Endometrium (tissue), 2 donors: ENCODE measurements at regions not wholly inside any gene's neighbourhood (a gene's known extent, or its start where the extent isn't known, plus 50 kb on each side); places are given as distances from the start of the nearest gene placed in this dataset.

Experiments
- FAIRE-seq: peaks from 2 replicates; lab custom pipeline; 2012; peaks lifted over from hg19 to GRCh38; lab: Jason Lieb, UNC
- donor health status: control.
- donor health status: control.

DNA sequence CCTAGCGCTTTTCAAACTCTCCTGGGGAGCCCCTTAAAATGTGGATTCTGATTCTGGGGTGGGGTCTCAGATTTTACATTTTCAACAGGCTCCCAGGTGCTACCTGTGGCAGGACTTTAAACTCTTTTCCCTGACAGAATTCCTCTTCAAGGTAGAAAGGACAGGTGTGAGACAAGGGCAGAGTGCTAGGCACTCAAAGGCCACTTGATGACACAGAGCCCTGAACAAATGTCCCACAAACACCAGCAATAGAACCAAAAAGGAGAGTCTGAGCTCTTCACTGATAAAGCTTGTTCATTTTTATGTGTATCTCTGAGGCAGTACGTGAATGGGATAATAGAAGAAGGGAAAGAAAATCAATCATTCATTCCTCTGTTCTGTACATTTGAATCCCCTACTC lies 77.7 kb upstream of the PELI1 start:
- no peak for FAIRE-seq

DNA sequence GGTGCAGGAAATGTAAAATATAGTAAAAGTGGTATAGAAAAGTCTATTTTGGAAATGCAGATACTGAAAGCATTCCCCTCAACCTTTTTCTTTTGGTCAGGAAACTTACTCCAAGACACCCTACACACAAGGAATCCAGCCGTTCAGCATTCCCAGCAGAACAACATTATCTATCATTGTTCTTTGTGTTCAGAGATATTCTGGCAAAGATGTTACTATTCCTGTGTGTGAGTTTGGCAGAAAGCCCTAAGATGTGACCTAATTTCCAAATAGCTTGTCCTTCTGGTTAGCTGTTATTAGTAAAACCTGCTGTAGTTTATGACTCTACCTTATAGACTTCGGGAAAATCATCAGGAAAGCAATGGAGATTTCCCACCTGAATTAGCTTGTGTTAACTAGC lies 78.1 kb upstream of the PELI1 start:
- FAIRE-seq, result no peak

DNA sequence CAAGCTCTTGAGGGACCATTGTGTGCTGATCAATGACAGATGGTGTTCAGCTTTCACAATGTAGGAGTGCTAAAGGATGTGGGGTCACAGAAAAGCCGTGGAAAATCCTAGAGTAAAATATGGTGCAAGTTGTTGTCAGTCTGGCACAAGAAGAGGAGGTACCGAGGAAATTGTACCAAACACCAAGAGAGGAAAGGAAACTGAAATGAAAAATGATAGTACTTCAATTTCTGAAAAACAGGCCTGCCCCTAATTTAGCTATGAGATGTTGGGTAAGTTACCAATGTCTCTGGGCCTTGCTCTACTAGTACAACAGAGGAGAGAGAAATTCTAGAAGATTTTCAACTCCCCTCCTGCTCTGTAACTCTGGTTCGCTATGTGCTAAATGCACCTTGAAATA lies 78.8 kb upstream of the PELI1 start:
- no peak for FAIRE-seq

- no peak for FAIRE-seq
These were observed 81.3 kb upstream of the PELI1 start for GRCh38 chr2:64225491-64225890.

DNA sequence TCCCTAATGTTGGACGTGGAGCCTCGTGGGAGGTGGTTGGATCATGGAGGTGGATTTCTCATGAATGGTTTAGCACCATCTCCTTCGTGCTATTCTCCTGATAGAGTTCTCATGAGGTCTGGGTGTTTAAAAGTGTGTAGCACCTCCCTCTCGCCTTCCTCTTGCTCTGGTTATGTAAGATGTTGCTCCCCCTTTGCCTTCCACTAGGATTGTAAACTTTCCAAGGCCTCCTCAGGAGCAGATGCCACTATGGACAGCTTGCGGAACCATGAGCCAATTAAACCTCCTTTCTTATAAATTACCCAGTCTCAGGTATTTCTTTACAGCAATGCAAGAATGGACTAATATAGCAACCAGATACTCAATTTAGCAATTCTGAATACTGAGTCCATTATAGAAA lies 82.4 kb upstream of the PELI1 start:
- FAIRE-seq, result no peak

- no peak for FAIRE-seq
These were observed 83.4 kb upstream of the PELI1 start for GRCh38 chr2:64227603-64228125.

DNA sequence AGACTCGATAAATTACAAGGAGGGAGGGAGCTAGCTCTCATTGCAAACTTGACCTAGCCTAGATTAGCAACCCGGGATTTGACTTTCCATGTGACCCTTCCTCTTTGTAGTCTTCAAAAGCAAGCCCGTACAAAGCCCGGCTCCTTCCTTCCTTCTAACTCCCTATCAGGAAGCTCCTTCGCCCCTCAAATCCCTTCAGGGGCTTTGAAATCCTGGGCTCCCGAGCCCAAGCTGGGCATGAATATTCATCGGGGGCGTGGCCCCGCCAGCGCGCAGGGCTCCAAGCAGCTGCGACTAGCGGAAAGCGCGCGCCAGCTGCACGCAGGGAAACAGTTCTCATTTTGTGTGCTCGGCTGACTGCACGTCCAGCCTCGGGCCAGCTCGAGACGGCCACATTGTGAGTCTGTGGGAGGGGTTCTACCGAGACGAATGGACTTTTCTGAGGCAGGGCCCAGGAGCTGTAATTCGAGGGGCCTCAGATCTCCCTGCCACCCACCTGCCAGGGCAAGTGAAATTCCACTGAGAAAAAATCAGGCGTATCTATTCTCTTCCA lies 84.0 kb upstream of the PELI1 start:
- FAIRE-seq, result peak; percentile 62

DNA sequence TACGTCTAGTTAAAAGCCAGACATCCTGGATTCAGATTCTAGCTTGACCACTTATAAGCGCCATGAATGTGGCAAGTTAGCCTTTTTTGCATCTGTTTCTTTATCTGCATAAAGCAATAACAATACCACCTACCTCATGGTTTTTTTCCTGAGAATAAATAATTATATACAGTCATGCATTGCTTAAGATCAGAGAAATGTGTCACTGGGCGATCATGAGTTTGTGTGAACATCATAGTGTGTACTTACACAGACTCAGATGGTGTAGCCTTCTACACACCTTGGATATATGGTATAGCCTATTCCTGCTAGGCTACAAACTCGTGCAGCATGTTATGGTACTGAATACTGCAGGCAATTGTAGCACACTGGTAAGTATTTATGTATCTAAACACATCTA lies 84.7 kb upstream of the PELI1 start:
- no peak for FAIRE-seq

DNA sequence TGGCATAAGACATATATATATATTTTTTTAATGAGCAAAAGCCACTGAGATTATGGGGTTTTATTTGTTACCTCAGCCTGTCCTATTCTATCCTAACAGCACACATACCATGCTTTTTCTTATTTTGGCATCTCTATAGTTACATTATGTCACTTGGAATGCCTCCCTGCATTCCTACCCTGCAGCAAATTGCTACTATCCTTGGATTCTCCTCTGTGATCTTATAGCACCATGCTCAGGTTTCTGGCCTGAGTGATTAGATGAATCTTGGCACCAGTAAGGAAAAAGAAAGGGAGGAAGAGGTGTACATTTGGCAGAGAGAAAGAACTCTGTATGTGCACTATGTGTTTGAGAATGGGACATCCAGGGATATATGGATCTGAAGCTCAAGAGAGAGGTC lies 86.3 kb upstream of the PELI1 start:
- no peak for FAIRE-seq

- FAIRE-seq, result no peak
These were observed 88.0 kb upstream of the PELI1 start for GRCh38 chr2:64232266-64232665.

DNA sequence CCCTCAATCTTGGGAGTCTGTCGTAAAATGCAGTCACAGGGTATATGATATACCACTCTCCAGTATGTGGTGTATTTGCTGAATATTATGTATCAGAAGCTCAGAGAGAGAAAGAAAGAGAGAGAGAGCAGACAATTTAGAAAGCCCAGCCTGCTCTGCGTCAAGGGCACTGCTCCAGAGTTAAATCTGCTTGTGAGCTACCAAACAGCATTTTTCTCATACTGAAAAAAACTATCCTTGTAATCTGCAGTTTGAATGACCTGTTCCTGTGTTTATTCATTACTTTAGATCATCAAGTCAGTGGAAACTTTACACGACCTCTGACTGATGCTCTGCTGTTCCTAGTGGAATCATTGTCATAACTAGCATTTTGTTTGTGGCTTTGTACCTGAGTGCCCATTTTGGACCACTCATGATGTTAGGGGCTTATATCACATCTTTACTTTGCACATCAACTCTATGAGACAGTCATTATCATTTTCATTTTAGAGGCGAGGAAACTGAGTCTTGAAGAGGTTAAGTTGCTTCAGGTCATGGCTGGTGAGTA lies 89.2 kb upstream of the PELI1 start:
- no peak for FAIRE-seq

DNA sequence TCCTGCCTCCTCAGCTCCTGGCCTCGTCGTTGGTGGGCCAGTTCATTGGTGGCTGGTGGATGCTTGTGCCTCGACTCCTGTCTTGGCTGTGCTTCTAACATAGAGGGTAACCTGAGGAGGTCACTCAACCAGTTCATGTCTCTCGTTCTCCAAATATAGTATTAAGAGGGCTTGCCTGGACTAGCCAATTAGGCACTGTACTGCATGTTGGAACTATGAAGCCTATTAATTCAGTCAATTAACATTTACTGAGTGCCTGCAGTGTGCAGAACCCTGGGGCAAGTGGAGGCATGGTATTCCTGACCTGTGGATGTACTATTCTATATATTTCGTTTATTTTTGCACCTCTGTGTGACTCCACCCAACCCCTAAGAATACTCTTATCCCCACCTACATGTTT lies 89.9 kb upstream of the PELI1 start:
- no peak for FAIRE-seq

DNA sequence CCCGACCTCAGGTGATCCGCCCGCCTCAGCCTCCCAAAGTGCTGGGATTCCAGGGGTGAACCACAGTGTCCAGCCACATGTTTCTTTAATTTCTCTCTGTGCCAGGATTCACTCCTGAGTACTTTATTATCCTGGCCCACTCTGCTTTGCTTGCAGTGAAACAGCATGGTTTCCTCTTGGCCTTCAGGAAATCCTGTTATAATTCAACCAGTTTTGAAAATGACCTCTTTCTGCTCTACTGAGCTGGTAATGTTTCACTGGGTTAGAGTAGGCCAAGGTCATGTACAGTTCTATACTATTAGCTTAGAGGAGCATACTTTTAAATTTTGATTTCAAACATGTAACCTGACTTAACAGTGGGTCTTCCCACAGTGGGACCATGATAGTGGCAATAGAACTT lies 90.6 kb upstream of the PELI1 start:
- no peak for FAIRE-seq

DNA sequence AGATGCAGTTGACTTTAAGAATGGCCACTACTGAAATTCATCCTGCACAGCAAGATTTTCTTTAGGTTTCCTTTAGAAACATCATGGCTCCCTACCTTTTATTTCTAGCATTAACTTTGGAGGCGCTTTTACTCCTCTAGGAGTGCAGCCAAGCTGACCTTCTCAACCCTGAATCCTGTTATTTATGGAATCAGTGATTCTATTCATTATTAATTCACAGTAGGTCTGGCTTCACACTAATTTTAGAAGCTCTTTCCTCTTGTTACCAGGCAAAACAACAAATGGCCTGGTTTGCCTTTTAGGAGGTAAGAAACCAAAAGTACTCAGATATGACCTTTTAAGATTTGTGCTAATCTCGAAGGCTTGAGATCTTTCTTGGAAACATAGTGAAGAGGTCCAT lies 93.0 kb upstream of the PELI1 start:
- no peak for FAIRE-seq

DNA sequence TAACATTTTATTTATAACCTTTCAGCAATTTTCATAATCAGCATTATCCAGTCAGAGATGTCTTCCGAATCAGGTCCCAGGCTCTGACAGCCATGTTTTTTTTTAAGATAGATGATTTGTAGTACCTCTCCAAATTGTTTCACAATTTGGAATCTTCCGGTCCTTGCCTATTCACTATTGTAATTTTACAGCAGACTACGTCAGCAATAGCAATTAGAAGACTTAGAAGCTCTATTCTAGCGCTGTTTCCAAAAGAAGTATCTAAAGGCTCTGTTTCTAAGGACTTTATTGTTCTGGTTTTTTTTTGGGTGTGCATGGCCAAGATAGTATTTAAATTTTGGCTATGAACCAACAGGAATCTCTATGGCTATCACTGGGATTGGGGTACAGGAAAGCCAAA lies 94.6 kb upstream of the PELI1 start:
- FAIRE-seq, result no peak

GRCh38 chr2:64243081-64244036 lies 99.1 kb upstream of the PELI1 start:
- FAIRE-seq, result no peak

DNA sequence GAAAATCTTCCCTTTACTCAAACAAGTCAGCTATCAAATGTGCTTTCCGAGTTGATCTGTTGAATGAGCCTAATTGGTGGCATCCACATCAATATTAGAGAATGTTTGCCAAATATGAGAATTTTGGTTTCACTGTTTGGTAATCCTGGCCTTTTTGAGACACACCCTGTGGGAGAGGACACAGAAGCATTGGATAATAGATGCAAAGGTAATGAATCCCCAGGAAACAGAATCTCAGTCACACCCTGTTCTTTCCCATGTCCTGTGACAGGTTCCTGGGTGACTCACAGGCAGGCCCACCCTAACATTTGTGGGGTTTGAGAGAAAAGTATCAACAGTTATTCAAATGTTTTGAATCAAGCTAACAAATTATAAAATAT lies 99.8 kb upstream of the PELI1 start:
- FAIRE-seq, result no peak

- no peak for FAIRE-seq
These were observed 101.4 kb upstream of the PELI1 start for GRCh38 chr2:64245631-64246030.

DNA sequence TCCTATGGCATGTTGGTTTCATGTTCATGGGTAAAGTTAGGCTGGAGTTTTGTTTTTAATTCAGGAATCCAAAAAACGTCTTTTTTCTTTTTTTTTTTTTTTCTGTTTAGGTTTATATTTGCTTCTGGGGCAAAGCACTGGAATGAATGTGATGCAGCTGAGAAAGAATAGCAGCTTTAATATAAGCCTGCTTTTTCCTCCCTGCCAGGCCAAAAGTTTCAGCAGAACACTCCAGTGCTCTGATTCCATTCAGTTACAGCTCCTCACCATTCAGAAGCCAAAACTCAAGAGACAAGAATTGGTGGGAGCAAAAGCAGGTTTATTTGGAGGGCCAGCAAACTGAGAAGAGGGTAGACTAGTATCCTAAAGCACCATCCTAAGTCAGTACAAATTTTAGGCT lies 102.7 kb upstream of the PELI1 start:
- FAIRE-seq, result no peak

GRCh38 chr2:64249426-64249825 lies 105.2 kb upstream of the PELI1 start:
- FAIRE-seq, result no peak

- FAIRE-seq, result no peak
These were observed 105.8 kb upstream of the PELI1 start for GRCh38 chr2:64250063-64250462.

GRCh38 chr2:64250751-64251423 lies 106.7 kb upstream of the PELI1 start:
- no peak for FAIRE-seq
